Trophoblast cell (in vitro differentiated cells and primary cell): ENCODE measurements at regions not wholly inside any gene's neighbourhood (a gene's known extent, or its start where the extent isn't known, plus 50 kb on each side); places are given as distances from the start of the nearest gene placed in this dataset.

ENCODE experiments used
- DNase-seq, 2 donors: peaks; one replicate each; pipeline ENCODE4 v3.0.0-alpha.2; 2016
- H2AFZ ChIP-seq: 2 replicates; pipeline ENCODE4 v1.6.1; 2013; ENCODE audit warnings: low read length, moderate library complexity, mild to moderate bottlenecking; ENCODE audit not compliant: insufficient read depth, poor library complexity
- H2AK5ac ChIP-seq: 2 replicates; pipeline ENCODE4 v1.6.1; 2013; ENCODE audit warnings: mild to moderate bottlenecking, low read length
- H2BK120ac ChIP-seq: 2 replicates; pipeline ENCODE4 v1.6.1; 2013; ENCODE audit warnings: low read length, mild to moderate bottlenecking, moderate library complexity; ENCODE audit not compliant: insufficient read depth, poor library complexity
- H2BK12ac ChIP-seq: 2 replicates; pipeline ENCODE4 v1.6.1; 2013; ENCODE audit warnings: mild to moderate bottlenecking, low read length, moderate library complexity
- H2BK5ac ChIP-seq: 2 replicates; pipeline ENCODE4 v1.6.1; 2013; ENCODE audit warnings: low read length, low read depth, moderate library complexity, mild to moderate bottlenecking; ENCODE audit not compliant: poor library complexity
- H3K14ac ChIP-seq: 2 replicates; pipeline ENCODE4 v1.6.1; 2013; ENCODE audit warnings: mild to moderate bottlenecking, low read length
- H3K18ac ChIP-seq: 2 replicates; pipeline ENCODE4 v1.6.1; 2013; ENCODE audit warnings: mild to moderate bottlenecking, low read length
- H3K23ac ChIP-seq: 2 replicates; pipeline ENCODE4 v1.6.1; 2013; ENCODE audit warnings: low read length
- H3K27ac ChIP-seq: 2 replicates; pipeline ENCODE4 v1.5.1; 2013; ENCODE audit warnings: low read depth, mild to moderate bottlenecking, inconsistent platforms, low read length, moderate library complexity
- H3K27me3 ChIP-seq: 2 replicates; pipeline ENCODE4 v1.6.1; 2013; ENCODE audit warnings: inconsistent platforms, mild to moderate bottlenecking, low read length, moderate library complexity; ENCODE audit not compliant: insufficient read depth
- H3K36me3 ChIP-seq, 2 experiments: 1 replicate in 1 of 2; 2 replicates in 1 of 2; pipeline ENCODE4 v1.6.1; 2013; ENCODE audit warnings: low read length in 2 of 2, mild to moderate bottlenecking in 2 of 2, moderate library complexity in 1 of 2; ENCODE audit not compliant: insufficient read depth in 2 of 2, control insufficient read depth in 1 of 2
- H3K4ac ChIP-seq: 2 replicates; pipeline ENCODE4 v1.6.1; 2013; ENCODE audit warnings: low read depth, mild to moderate bottlenecking, low read length, moderate library complexity
- H3K4me1 ChIP-seq, 2 experiments: 1 replicate in 1 of 2; 2 replicates in 1 of 2; pipeline ENCODE4 v1.6.1; 2013; ENCODE audit warnings: low read length in 2 of 2, mild to moderate bottlenecking in 2 of 2, moderate library complexity in 1 of 2; ENCODE audit not compliant: insufficient read depth in 2 of 2, control insufficient read depth in 1 of 2
- H3K4me2 ChIP-seq: 2 replicates; pipeline ENCODE4 v1.6.1; 2013; ENCODE audit warnings: inconsistent platforms, mild to moderate bottlenecking, low read length, moderate library complexity
- H3K4me3 ChIP-seq: 2 replicates; pipeline ENCODE4 v1.5.1; 2013; ENCODE audit warnings: mild to moderate bottlenecking, low read depth, low read length, inconsistent platforms
- H3K79me1 ChIP-seq: one replicate; pipeline ENCODE4 v1.6.1; 2013; ENCODE audit warnings: low read length
- H3K79me2 ChIP-seq: 2 replicates; pipeline ENCODE4 v1.6.1; 2013; ENCODE audit warnings: low read length, mild to moderate bottlenecking; ENCODE audit not compliant: control insufficient read depth, insufficient read depth, poor library complexity
- H3K9ac ChIP-seq: 2 replicates; pipeline ENCODE4 v1.6.1; 2013; ENCODE audit warnings: mild to moderate bottlenecking, low read length
- H3K9me3 ChIP-seq: 2 replicates; pipeline ENCODE4 v1.6.1; 2013; ENCODE audit warnings: low read depth, mild to moderate bottlenecking, control low read depth, inconsistent platforms, low read length; ENCODE audit not compliant: insufficient read depth
- H4K12ac ChIP-seq: 2 replicates; pipeline ENCODE4 v1.6.1; 2013; ENCODE audit warnings: low read depth, mild to moderate bottlenecking, low read length, moderate library complexity
- H4K8ac ChIP-seq: 2 replicates; pipeline ENCODE4 v1.6.1; 2013; ENCODE audit warnings: low read depth, mild to moderate bottlenecking, low read length, moderate library complexity
- H4K91ac ChIP-seq: one replicate; pipeline ENCODE4 v1.6.1; 2013; ENCODE audit warnings: low read depth, mild to moderate bottlenecking, low read length, moderate library complexity
- WGBS: extraction: QIAGEN DNeasy Blood & Tissue Kit; methylation state at CpG from one replicate; pipeline ENCODE4 v1.1.7; 2013; ENCODE audit warnings: missing lambda C conversion rate; ENCODE audit not compliant: insufficient read length, insufficient coverage; ENCODE audit errors: extremely low coverage; 5-methylcytosine and 5-hydroxymethylcytosine counted together

- Histone ChIP-seq H4K91ac (no peak overlapping the region), H2BK12ac (no peak overlapping the region), H4K12ac (no peak overlapping the region), H4K8ac (no peak overlapping the region), H3K9ac (no peak overlapping the region), H3K36me3 (no peaks in the 10 kb centered on the region), H3K4me3 (no peak overlapping the region), H3K79me2 (no peaks in the 10 kb centered on the region), H3K4me1 (peaks cover 11 to 12% of the 10 kb centered on the region in 2 experiments), H3K23ac (no peak overlapping the region), H2BK120ac (no peak overlapping the region), H3K14ac (no peak overlapping the region), H2AFZ (no peak overlapping the region), H2BK5ac (no peak overlapping the region), H3K27ac (no peak overlapping the region), H3K9me3 (peaks cover 5% of the 10 kb centered on the region), H3K4me2 (no peak overlapping the region), H2AK5ac (no peak overlapping the region), H3K27me3 (no peaks in the 10 kb centered on the region), H3K4ac (no peak overlapping the region), H3K79me1 (no peaks in the 10 kb centered on the region), H3K18ac (no peak overlapping the region)
- no CpG with 5 or more reads among the region's 4 CpGs for WGBS
- DNase-seq: no peak
Measured at GRCh38 chr20:51285684-51286083, 256.8 kb downstream of the NFATC2 start.

- Histone ChIP-seq H4K91ac (no peak overlapping the region), H3K27me3 (no peaks in the 10 kb centered on the region), H3K9me3 (peaks cover 5% of the 10 kb centered on the region), H2AFZ (no peak overlapping the region), H3K14ac (no peak overlapping the region), H3K4me2 (no peak overlapping the region), H2BK120ac (no peak overlapping the region), H4K12ac (no peak overlapping the region), H3K27ac (no peak overlapping the region), H3K4ac (no peak overlapping the region), H2BK5ac (no peak overlapping the region), H2BK12ac (no peak overlapping the region), H3K36me3 (no peaks in the 10 kb centered on the region), H3K18ac (no peak overlapping the region), H3K79me1 (no peaks in the 10 kb centered on the region), H3K23ac (no peak overlapping the region), H3K9ac (no peak overlapping the region), H3K79me2 (no peaks in the 10 kb centered on the region), H3K4me1 (peaks cover 11 to 12% of the 10 kb centered on the region in 2 experiments), H3K4me3 (no peak overlapping the region), H2AK5ac (no peak overlapping the region), H4K8ac (no peak overlapping the region)
- no CpG with 5 or more reads among the region's 6 CpGs for WGBS
- DNase-seq: no peak
Measured at GRCh38 chr20:51284871-51285270, 257.6 kb downstream of the NFATC2 start.

- Histone ChIP-seq H2AFZ (no peak overlapping the region), H4K8ac (no peak overlapping the region), H3K4me2 (no peak overlapping the region), H4K91ac (no peak overlapping the region), H3K4me3 (no peak overlapping the region), H2AK5ac (no peak overlapping the region), H3K14ac (no peak overlapping the region), H4K12ac (no peak overlapping the region), H2BK12ac (no peak overlapping the region), H3K27me3 (no peaks in the 10 kb centered on the region), H3K23ac (no peak overlapping the region), H3K9ac (no peak overlapping the region), H2BK120ac (no peak overlapping the region), H3K4ac (no peak overlapping the region), H3K9me3 (peaks cover 2% of the 10 kb centered on the region), H3K79me2 (no peaks in the 10 kb centered on the region), H3K36me3 (no peaks in the 10 kb centered on the region), H3K18ac (no peak overlapping the region), H2BK5ac (no peak overlapping the region), H3K4me1 (peaks cover 11 to 12% of the 10 kb centered on the region in 2 experiments), H3K27ac (no peak overlapping the region), H3K79me1 (no peaks in the 10 kb centered on the region)
- no CpG with 5 or more reads among the region's 1 CpG for WGBS
- DNase-seq: peak in 1 of 2 donors; percentile 8
Measured at GRCh38 chr20:51284176-51284575, 258.3 kb downstream of the NFATC2 start.

- Histone ChIP-seq H3K4ac (no peak overlapping the region), H3K4me3 (no peak overlapping the region), H3K36me3 (no peaks in the 10 kb centered on the region), H3K4me1 (no peaks in the 10 kb centered on the region), H3K27me3 (no peaks in the 10 kb centered on the region), H2AFZ (no peak overlapping the region), H4K8ac (no peak overlapping the region), H3K27ac (no peak overlapping the region), H4K12ac (no peak overlapping the region), H3K79me1 (no peaks in the 10 kb centered on the region), H3K23ac (no peak overlapping the region), H3K9me3 (peaks cover 2% of the 10 kb centered on the region), H3K18ac (no peak overlapping the region), H3K79me2 (no peaks in the 10 kb centered on the region), H3K14ac (no peak overlapping the region), H2BK5ac (no peak overlapping the region), H3K4me2 (no peak overlapping the region), H2BK120ac (no peak overlapping the region), H2AK5ac (no peak overlapping the region), H2BK12ac (no peak overlapping the region), H4K91ac (no peak overlapping the region), H3K9ac (no peak overlapping the region)
- WGBS: no CpG with 5 or more reads among the region's 5 CpGs
- no peak for DNase-seq
Measured at GRCh38 chr20:51281521-51281920, 258.6 kb upstream of the KCNG1 start.
